ENCODE measurements at regions not wholly inside any gene's neighbourhood (a gene's known extent, or its start where the extent isn't known, plus 50 kb on each side); places are given as distances from the start of the nearest gene placed in this dataset.

- DNase-seq (ENCODE audit: low spot score): no peak
- TF ChIP-seq, protein P1, sequence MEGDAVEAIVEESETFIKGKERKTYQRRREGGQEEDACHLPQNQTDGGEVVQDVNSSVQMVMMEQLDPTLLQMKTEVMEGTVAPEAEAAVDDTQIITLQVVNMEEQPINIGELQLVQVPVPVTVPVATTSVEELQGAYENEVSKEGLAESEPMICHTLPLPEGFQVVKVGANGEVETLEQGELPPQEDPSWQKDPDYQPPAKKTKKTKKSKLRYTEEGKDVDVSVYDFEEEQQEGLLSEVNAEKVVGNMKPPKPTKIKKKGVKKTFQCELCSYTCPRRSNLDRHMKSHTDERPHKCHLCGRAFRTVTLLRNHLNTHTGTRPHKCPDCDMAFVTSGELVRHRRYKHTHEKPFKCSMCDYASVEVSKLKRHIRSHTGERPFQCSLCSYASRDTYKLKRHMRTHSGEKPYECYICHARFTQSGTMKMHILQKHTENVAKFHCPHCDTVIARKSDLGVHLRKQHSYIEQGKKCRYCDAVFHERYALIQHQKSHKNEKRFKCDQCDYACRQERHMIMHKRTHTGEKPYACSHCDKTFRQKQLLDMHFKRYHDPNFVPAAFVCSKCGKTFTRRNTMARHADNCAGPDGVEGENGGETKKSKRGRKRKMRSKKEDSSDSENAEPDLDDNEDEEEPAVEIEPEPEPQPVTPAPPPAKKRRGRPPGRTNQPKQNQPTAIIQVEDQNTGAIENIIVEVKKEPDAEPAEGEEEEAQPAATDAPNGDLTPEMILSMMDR (IDR thresholded peaks at IDR 0.05): no peak
- TF ChIP-seq POLR2A (IDR thresholded peaks at IDR 0.05) (no peak), POLR2AphosphoS5 (IDR thresholded peaks at IDR 0.05) (no peak)
- Histone ChIP-seq H3K36me3 (no peaks in the 10 kb centered on the region), H3K9me3 (no peaks in the 10 kb centered on the region), H3K27me3 (replicated peaks; ENCODE audit: insufficient read depth) (no peaks in the 10 kb centered on the region), H3K4me1 (replicated peaks) (no peaks in the 10 kb centered on the region), H3K4me3 (no peak overlapping the region), H3K27ac (no peak overlapping the region)
- intact Hi-C loops (cut with DNase I): no loop called here
- WGBS: 84% methylated on average over 4 of the region's 4 CpGs
These were observed 382.0 kb upstream of the DYNLRB2 start for GRCh38 chr16:80158766-80159165.

DNA sequence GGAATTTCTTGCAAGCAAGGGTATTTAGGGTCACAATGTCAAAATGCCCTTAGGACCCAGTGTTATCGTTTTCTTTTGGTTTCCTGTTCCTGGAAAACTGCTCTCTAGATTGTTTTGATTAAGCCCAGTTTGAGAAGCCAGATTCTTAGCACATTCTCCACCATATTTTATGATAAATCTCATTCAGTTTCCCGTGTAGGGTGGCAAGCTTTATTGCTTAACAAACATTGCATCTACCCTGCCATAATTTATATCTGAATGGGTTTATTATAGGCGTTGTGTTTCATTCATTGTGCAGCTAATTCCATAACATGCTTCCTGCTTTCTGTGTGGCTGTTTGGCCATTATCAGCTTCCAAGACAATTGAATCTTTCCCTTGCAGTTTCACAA, 389.1 kb upstream of the DYNLRB2 start:
- DNase-seq (ENCODE audit: low spot score): no peak
- Histone ChIP-seq H3K36me3 (no peaks in the 10 kb centered on the region), H3K9me3 (no peaks in the 10 kb centered on the region), H3K4me3 (no peak overlapping the region), H3K4me1 (replicated peaks) (no peaks in the 10 kb centered on the region), H3K27ac (no peak overlapping the region), H3K27me3 (replicated peaks; ENCODE audit: insufficient read depth) (no peaks in the 10 kb centered on the region)
- intact Hi-C loops (cut with DNase I): no loop called here
- TF ChIP-seq POLR2A (IDR thresholded peaks at IDR 0.05): no peak
- TF ChIP-seq, protein P1 (IDR thresholded peaks at IDR 0.05): no peak
- TF ChIP-seq POLR2AphosphoS5 (IDR thresholded peaks at IDR 0.05): no peak
- WGBS: 30% methylated on average over 3 of the region's 3 CpGs

DNA sequence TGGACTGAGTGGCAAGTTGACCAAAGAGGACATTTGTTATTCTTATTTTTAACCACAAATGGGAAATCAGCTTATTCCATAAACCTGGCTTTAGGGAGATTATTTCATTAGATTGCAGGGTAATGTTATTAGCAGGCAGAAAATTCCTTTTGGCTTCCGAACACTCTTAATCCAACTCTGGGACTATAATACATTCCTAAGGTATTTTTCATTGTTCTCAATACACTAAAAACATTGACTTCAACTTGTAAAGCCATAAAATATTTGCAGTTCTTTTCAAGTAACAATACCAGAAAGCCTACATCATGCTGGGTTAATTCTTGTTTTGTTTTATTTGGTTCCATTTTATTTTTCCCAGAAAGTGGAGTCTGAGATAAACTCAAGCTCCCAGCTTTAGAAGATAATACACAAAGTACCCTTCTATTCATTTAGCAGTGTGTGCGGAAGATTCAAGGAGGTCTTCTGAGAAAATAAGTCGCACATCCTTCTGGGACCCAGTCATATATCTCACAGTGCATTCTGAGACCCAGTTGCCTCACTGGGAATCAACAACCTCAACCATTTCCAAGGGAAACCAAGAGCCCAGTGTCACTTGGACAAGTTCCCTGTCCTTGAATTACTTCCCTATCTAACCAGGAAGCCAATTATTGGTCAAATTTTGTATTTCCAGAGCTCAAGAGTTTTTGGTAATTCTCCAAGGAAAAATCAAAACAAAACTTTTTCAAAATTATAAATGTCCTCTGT, 389.6 kb upstream of the DYNLRB2 start:
- DNase-seq (ENCODE audit: low spot score): no peak
- TF ChIP-seq POLR2AphosphoS5 (IDR thresholded peaks at IDR 0.05): no peak
- TF ChIP-seq, protein P1 (IDR thresholded peaks at IDR 0.05): no peak
- no peak for TF ChIP-seq POLR2A (IDR thresholded peaks at IDR 0.05)
- H3K36me3 ChIP-seq: no peaks in the 10 kb centered on the region
- no peak overlapping the region for H3K4me3 ChIP-seq
- WGBS: 72% methylated on average over 3 of the region's 3 CpGs
- no peaks in the 10 kb centered on the region for H3K9me3 ChIP-seq
- H3K27me3 ChIP-seq (replicated peaks; ENCODE audit: insufficient read depth): no peaks in the 10 kb centered on the region
- no peaks in the 10 kb centered on the region for H3K4me1 ChIP-seq (replicated peaks)
- no peak overlapping the region for H3K27ac ChIP-seq
- intact Hi-C loops (cut with DNase I): no loop called here

DNA sequence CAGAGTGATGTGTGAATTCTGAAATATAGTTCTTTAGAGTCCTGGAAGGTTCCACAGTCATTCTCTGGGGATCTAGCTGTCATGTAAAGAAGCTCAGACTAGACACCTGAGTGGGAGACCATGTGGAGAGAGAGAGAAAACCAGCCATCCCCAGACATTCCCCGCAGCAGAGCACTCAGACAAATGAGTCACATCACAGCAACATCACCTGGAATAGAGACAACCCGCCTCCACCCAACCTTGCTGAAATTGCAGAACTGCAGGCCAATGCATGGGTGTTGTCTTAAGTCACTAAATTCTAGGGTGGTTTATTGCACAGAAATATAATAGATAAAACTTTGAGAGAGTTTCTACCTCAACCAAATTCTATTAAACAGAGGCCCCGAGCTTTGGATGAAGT, 392.0 kb upstream of the DYNLRB2 start:
- Histone ChIP-seq H3K4me1 (replicated peaks) (no peaks in the 10 kb centered on the region), H3K36me3 (no peaks in the 10 kb centered on the region), H3K4me3 (no peak overlapping the region), H3K27me3 (replicated peaks; ENCODE audit: insufficient read depth) (no peaks in the 10 kb centered on the region), H3K27ac (no peak overlapping the region), H3K9me3 (no peaks in the 10 kb centered on the region)
- TF ChIP-seq POLR2A (IDR thresholded peaks at IDR 0.05) (no peak), POLR2AphosphoS5 (IDR thresholded peaks at IDR 0.05) (no peak)
- TF ChIP-seq, protein P1 (IDR thresholded peaks at IDR 0.05): no peak
- no peak for DNase-seq (ENCODE audit: low spot score)
- WGBS: 90% methylated on average over 3 of the region's 3 CpGs
- intact Hi-C loops (cut with DNase I): no loop called here

GRCh38 chr16:80147026-80147655, 393.7 kb upstream of the DYNLRB2 start:
- no peak for DNase-seq (ENCODE audit: low spot score)
- 24% methylated on average over 8 of the region's 8 CpGs for WGBS
- H3K9me3 ChIP-seq: no peaks in the 10 kb centered on the region
- no peaks in the 10 kb centered on the region for H3K4me1 ChIP-seq (replicated peaks)
- intact Hi-C loops (cut with DNase I): no loop called here
- H3K27me3 ChIP-seq (replicated peaks; ENCODE audit: insufficient read depth): no peaks in the 10 kb centered on the region
- H3K4me3 ChIP-seq: no peak overlapping the region
- no peak for TF ChIP-seq POLR2A (IDR thresholded peaks at IDR 0.05)
- TF ChIP-seq, protein P1 (IDR thresholded peaks at IDR 0.05): no peak
- TF ChIP-seq POLR2AphosphoS5 (IDR thresholded peaks at IDR 0.05): no peak
- H3K27ac ChIP-seq: no peak overlapping the region
- no peaks in the 10 kb centered on the region for H3K36me3 ChIP-seq
